Trophoblast cell (in vitro differentiated cells and primary cell): ENCODE measurements at regions not wholly inside any gene's neighbourhood (a gene's known extent, or its start where the extent isn't known, plus 50 kb on each side); places are given as distances from the start of the nearest gene placed in this dataset.
"Not testable (repeated sequence)": the region's sequence is repeated elsewhere in the genome, so short reads cannot be mapped to it uniquely, and the experiment has no call there.

Source experiments
- DNase-seq, 2 donors: peaks; one replicate each; pipeline ENCODE4 v3.0.0-alpha.2; 2016
- H2AFZ ChIP-seq: 2 replicates; pipeline ENCODE4 v1.6.1; 2013; ENCODE audit warnings: low read length, moderate library complexity, mild to moderate bottlenecking; ENCODE audit not compliant: insufficient read depth, poor library complexity
- H2AK5ac ChIP-seq: 2 replicates; pipeline ENCODE4 v1.6.1; 2013; ENCODE audit warnings: mild to moderate bottlenecking, low read length
- H2BK120ac ChIP-seq: 2 replicates; pipeline ENCODE4 v1.6.1; 2013; ENCODE audit warnings: low read length, mild to moderate bottlenecking, moderate library complexity; ENCODE audit not compliant: insufficient read depth, poor library complexity
- H2BK12ac ChIP-seq: 2 replicates; pipeline ENCODE4 v1.6.1; 2013; ENCODE audit warnings: mild to moderate bottlenecking, low read length, moderate library complexity
- H2BK5ac ChIP-seq: 2 replicates; pipeline ENCODE4 v1.6.1; 2013; ENCODE audit warnings: low read length, low read depth, moderate library complexity, mild to moderate bottlenecking; ENCODE audit not compliant: poor library complexity
- H3K14ac ChIP-seq: 2 replicates; pipeline ENCODE4 v1.6.1; 2013; ENCODE audit warnings: mild to moderate bottlenecking, low read length
- H3K18ac ChIP-seq: 2 replicates; pipeline ENCODE4 v1.6.1; 2013; ENCODE audit warnings: mild to moderate bottlenecking, low read length
- H3K23ac ChIP-seq: 2 replicates; pipeline ENCODE4 v1.6.1; 2013; ENCODE audit warnings: low read length
- H3K27ac ChIP-seq: 2 replicates; pipeline ENCODE4 v1.5.1; 2013; ENCODE audit warnings: low read depth, mild to moderate bottlenecking, inconsistent platforms, low read length, moderate library complexity
- H3K27me3 ChIP-seq: 2 replicates; pipeline ENCODE4 v1.6.1; 2013; ENCODE audit warnings: inconsistent platforms, mild to moderate bottlenecking, low read length, moderate library complexity; ENCODE audit not compliant: insufficient read depth
- H3K36me3 ChIP-seq, 2 experiments: 1 replicate in 1 of 2; 2 replicates in 1 of 2; pipeline ENCODE4 v1.6.1; 2013; ENCODE audit warnings: low read length in 2 of 2, mild to moderate bottlenecking in 2 of 2, moderate library complexity in 1 of 2; ENCODE audit not compliant: insufficient read depth in 2 of 2, control insufficient read depth in 1 of 2
- H3K4ac ChIP-seq: 2 replicates; pipeline ENCODE4 v1.6.1; 2013; ENCODE audit warnings: low read depth, mild to moderate bottlenecking, low read length, moderate library complexity
- H3K4me1 ChIP-seq, 2 experiments: 1 replicate in 1 of 2; 2 replicates in 1 of 2; pipeline ENCODE4 v1.6.1; 2013; ENCODE audit warnings: low read length in 2 of 2, mild to moderate bottlenecking in 2 of 2, moderate library complexity in 1 of 2; ENCODE audit not compliant: insufficient read depth in 2 of 2, control insufficient read depth in 1 of 2
- H3K4me2 ChIP-seq: 2 replicates; pipeline ENCODE4 v1.6.1; 2013; ENCODE audit warnings: inconsistent platforms, mild to moderate bottlenecking, low read length, moderate library complexity
- H3K4me3 ChIP-seq: 2 replicates; pipeline ENCODE4 v1.5.1; 2013; ENCODE audit warnings: mild to moderate bottlenecking, low read depth, low read length, inconsistent platforms
- H3K79me1 ChIP-seq: one replicate; pipeline ENCODE4 v1.6.1; 2013; ENCODE audit warnings: low read length
- H3K79me2 ChIP-seq: 2 replicates; pipeline ENCODE4 v1.6.1; 2013; ENCODE audit warnings: low read length, mild to moderate bottlenecking; ENCODE audit not compliant: control insufficient read depth, insufficient read depth, poor library complexity
- H3K9ac ChIP-seq: 2 replicates; pipeline ENCODE4 v1.6.1; 2013; ENCODE audit warnings: mild to moderate bottlenecking, low read length
- H3K9me3 ChIP-seq: 2 replicates; pipeline ENCODE4 v1.6.1; 2013; ENCODE audit warnings: low read depth, mild to moderate bottlenecking, control low read depth, inconsistent platforms, low read length; ENCODE audit not compliant: insufficient read depth
- H4K12ac ChIP-seq: 2 replicates; pipeline ENCODE4 v1.6.1; 2013; ENCODE audit warnings: low read depth, mild to moderate bottlenecking, low read length, moderate library complexity
- H4K8ac ChIP-seq: 2 replicates; pipeline ENCODE4 v1.6.1; 2013; ENCODE audit warnings: low read depth, mild to moderate bottlenecking, low read length, moderate library complexity
- H4K91ac ChIP-seq: one replicate; pipeline ENCODE4 v1.6.1; 2013; ENCODE audit warnings: low read depth, mild to moderate bottlenecking, low read length, moderate library complexity
- WGBS: extraction: QIAGEN DNeasy Blood & Tissue Kit; methylation state at CpG from one replicate; pipeline ENCODE4 v1.1.7; 2013; ENCODE audit warnings: missing lambda C conversion rate; ENCODE audit not compliant: insufficient read length, insufficient coverage; ENCODE audit errors: extremely low coverage; 5-methylcytosine and 5-hydroxymethylcytosine counted together

- Histone ChIP-seq H3K14ac (no peak overlapping the region), H2BK120ac (no peak overlapping the region), H3K4me3 (no peak overlapping the region), H3K18ac (no peak overlapping the region), H3K79me2 (no peaks in the 10 kb centered on the region), H2AK5ac (no peak overlapping the region), H2BK12ac (no peak overlapping the region), H3K4me1 (no peaks in the 10 kb centered on the region), H4K12ac (no peak overlapping the region), H3K23ac (no peak overlapping the region), H3K9ac (no peak overlapping the region), H3K27ac (no peak overlapping the region), H2BK5ac (no peak overlapping the region), H2AFZ (no peak overlapping the region), H3K4ac (no peak overlapping the region), H4K8ac (no peak overlapping the region), H3K4me2 (no peak overlapping the region), H4K91ac (no peak overlapping the region), H3K79me1 (no peaks in the 10 kb centered on the region), H3K36me3 (peaks cover 1 to 5% of the 10 kb centered on the region in 2 experiments), H3K9me3 (peaks cover 2% of the 10 kb centered on the region), H3K27me3 (no peaks in the 10 kb centered on the region)
- no peak for DNase-seq
- WGBS: no CpG with 5 or more reads among the region's 8 CpGs
Observed at GRCh38 chr6:144372611-144373594, 87.8 kb downstream of the UTRN start.

- H3K4me3 ChIP-seq, H3K79me1 ChIP-seq, H3K4me1 ChIP-seq, H3K4ac ChIP-seq, H3K27me3 ChIP-seq, H2AK5ac ChIP-seq, H3K27ac ChIP-seq, H3K18ac ChIP-seq, H3K9me3 ChIP-seq, H4K91ac ChIP-seq, H2AFZ ChIP-seq, H3K79me2 ChIP-seq, DNase-seq, H3K4me2 ChIP-seq, H3K23ac ChIP-seq, H3K9ac ChIP-seq, H3K36me3 ChIP-seq, H4K8ac ChIP-seq, H2BK5ac ChIP-seq, H2BK12ac ChIP-seq, H4K12ac ChIP-seq, H2BK120ac ChIP-seq, H3K14ac ChIP-seq: not testable (repeated sequence)
- no CpG with 5 or more reads among the region's 12 CpGs for WGBS
Observed at GRCh38 chr6:144374525-144374924, 89.4 kb downstream of the UTRN start.

GRCh38 chr6:144377586-144378210 is 92.6 kb downstream of the UTRN start:
- H3K9ac ChIP-seq: no peak overlapping the region
- H3K14ac ChIP-seq: no peak overlapping the region
- no peaks in the 10 kb centered on the region for H3K27me3 ChIP-seq
- H3K4me2 ChIP-seq: no peak overlapping the region
- H3K4ac ChIP-seq: no peak overlapping the region
- no peak overlapping the region for H2BK5ac ChIP-seq
- no peak overlapping the region for H4K12ac ChIP-seq
- no peak overlapping the region for H3K27ac ChIP-seq
- no peak for DNase-seq
- H4K91ac ChIP-seq: no peak overlapping the region
- no peak overlapping the region for H2AFZ ChIP-seq
- no peak overlapping the region for H3K18ac ChIP-seq
- no peaks in the 10 kb centered on the region for H3K36me3 ChIP-seq
- no peak overlapping the region for H2BK120ac ChIP-seq
- H3K23ac ChIP-seq: no peak overlapping the region
- no peak overlapping the region for H4K8ac ChIP-seq
- H3K9me3 ChIP-seq: no peaks in the 10 kb centered on the region
- H2BK12ac ChIP-seq: no peak overlapping the region
- H3K4me3 ChIP-seq: no peak overlapping the region
- H3K79me2 ChIP-seq: peaks cover 2% of the 10 kb centered on the region
- no CpG with 5 or more reads among the region's 2 CpGs for WGBS
- H3K4me1 ChIP-seq: no peaks in the 10 kb centered on the region
- H3K79me1 ChIP-seq: no peaks in the 10 kb centered on the region
- H2AK5ac ChIP-seq: no peak overlapping the region

GRCh38 chr6:144378437-144378836 is 93.3 kb downstream of the UTRN start:
- no peak overlapping the region for H2AFZ ChIP-seq
- no peak overlapping the region for H3K27ac ChIP-seq
- no peak overlapping the region for H3K14ac ChIP-seq
- H4K12ac ChIP-seq: no peak overlapping the region
- no peak overlapping the region for H3K4ac ChIP-seq
- H3K9me3 ChIP-seq: no peaks in the 10 kb centered on the region
- no peaks in the 10 kb centered on the region for H3K79me1 ChIP-seq
- H3K36me3 ChIP-seq: no peaks in the 10 kb centered on the region
- no peak overlapping the region for H2AK5ac ChIP-seq
- H2BK5ac ChIP-seq: no peak overlapping the region
- no peak overlapping the region for H3K9ac ChIP-seq
- peaks cover 2% of the 10 kb centered on the region for H3K79me2 ChIP-seq
- no peak overlapping the region for H2BK12ac ChIP-seq
- H3K27me3 ChIP-seq: no peaks in the 10 kb centered on the region
- H4K91ac ChIP-seq: no peak overlapping the region
- H3K18ac ChIP-seq: no peak overlapping the region
- H3K4me3 ChIP-seq: no peak overlapping the region
- no peak for DNase-seq
- no CpG with 5 or more reads among the region's 4 CpGs for WGBS
- H3K4me1 ChIP-seq: no peaks in the 10 kb centered on the region
- no peak overlapping the region for H3K23ac ChIP-seq
- no peak overlapping the region for H2BK120ac ChIP-seq
- no peak overlapping the region for H4K8ac ChIP-seq
- no peak overlapping the region for H3K4me2 ChIP-seq
